ENCODE measurements at regions not wholly inside any gene's neighbourhood (a gene's known extent, or its start where the extent isn't known, plus 50 kb on each side); places are given as distances from the start of the nearest gene placed in this dataset.

- Histone ChIP-seq H2AFZ (ENCODE audit: low read depth, low read length) (no peak overlapping the region), H3K9me3 (replicated peaks; ENCODE audit: control insufficient read depth, insufficient read depth, low read length) (no peaks in the 10 kb centered on the region), H3K4me1 (ENCODE audit: control insufficient read depth, extremely low read depth, insufficient read depth, low read length) (no peaks in the 10 kb centered on the region), H3K4me2 (ENCODE audit: insufficient read depth, low read length) (no peak overlapping the region), H3K79me2 (ENCODE audit: control insufficient read depth, insufficient read depth, low read length) (no peaks in the 10 kb centered on the region), H4K20me1 (replicated peaks; ENCODE audit: control insufficient read depth, extremely low read depth, insufficient read depth, low read length) (no peaks in the 10 kb centered on the region), H3K9ac (replicated peaks; ENCODE audit: extremely low read depth, insufficient read depth, low read length) (no peak overlapping the region), H3K36me3 (ENCODE audit: control insufficient read depth in 2 of 2, extremely low read depth in 1 of 2, insufficient read depth in 2 of 2, low read length in 2 of 2) (no peaks in the 10 kb centered on the region), H3K27ac (ENCODE audit: insufficient read depth, low read depth, low read length) (no peak overlapping the region), H3K9me1 (replicated peaks; ENCODE audit: control insufficient read depth, extremely low read depth, insufficient read depth, low read length) (no peaks in the 10 kb centered on the region), H3K27me3 (ENCODE audit: control insufficient read depth in 2 of 2, insufficient read depth in 2 of 2, low read length in 2 of 2) (no peaks in the 10 kb centered on the region), H3K4me3 (replicated peaks in 1 of 3; ENCODE audit: insufficient read depth in 1 of 3, low read depth in 1 of 3, low read length in 3 of 3) (no peak overlapping the region)
- DNase-seq (ENCODE audit: low read depth, low spot score) (no peak), FAIRE-seq (no peak)
- TF ChIP-seq FOS (IDR thresholded peaks at IDR 0.05; ENCODE audit: borderline replicate concordance, insufficient read depth, low read length): no peak
- TF ChIP-seq JUN (IDR thresholded peaks at IDR 0.05; ENCODE audit: borderline replicate concordance, insufficient read depth, insufficient read length, low read depth): no peak
- TF ChIP-seq GATA2 (IDR thresholded peaks at IDR 0.05; ENCODE audit: insufficient read depth, insufficient read length, low read depth, low read length): no peak
- TF ChIP-seq MAX (IDR thresholded peaks at IDR 0.05; ENCODE audit: insufficient read depth, insufficient read length): no peak
- TF ChIP-seq, protein P1, sequence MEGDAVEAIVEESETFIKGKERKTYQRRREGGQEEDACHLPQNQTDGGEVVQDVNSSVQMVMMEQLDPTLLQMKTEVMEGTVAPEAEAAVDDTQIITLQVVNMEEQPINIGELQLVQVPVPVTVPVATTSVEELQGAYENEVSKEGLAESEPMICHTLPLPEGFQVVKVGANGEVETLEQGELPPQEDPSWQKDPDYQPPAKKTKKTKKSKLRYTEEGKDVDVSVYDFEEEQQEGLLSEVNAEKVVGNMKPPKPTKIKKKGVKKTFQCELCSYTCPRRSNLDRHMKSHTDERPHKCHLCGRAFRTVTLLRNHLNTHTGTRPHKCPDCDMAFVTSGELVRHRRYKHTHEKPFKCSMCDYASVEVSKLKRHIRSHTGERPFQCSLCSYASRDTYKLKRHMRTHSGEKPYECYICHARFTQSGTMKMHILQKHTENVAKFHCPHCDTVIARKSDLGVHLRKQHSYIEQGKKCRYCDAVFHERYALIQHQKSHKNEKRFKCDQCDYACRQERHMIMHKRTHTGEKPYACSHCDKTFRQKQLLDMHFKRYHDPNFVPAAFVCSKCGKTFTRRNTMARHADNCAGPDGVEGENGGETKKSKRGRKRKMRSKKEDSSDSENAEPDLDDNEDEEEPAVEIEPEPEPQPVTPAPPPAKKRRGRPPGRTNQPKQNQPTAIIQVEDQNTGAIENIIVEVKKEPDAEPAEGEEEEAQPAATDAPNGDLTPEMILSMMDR (IDR thresholded peaks at IDR 0.05; ENCODE audit: extremely low read depth in 1 of 2, insufficient read depth in 1 of 2, low read depth in 1 of 2, low read length in 2 of 2): no peak
- no peak for TF ChIP-seq EZH2 (IDR thresholded peaks at IDR 0.05; ENCODE audit: borderline replicate concordance, low read depth, low read length, severe bottlenecking)
- no peak for TF ChIP-seq POLR2AphosphoS5 (IDR thresholded peaks at IDR 0.05; ENCODE audit: insufficient read depth, low read depth, low read length)
- TF ChIP-seq POLR2A (IDR thresholded peaks at IDR 0.05; ENCODE audit: low read depth, low read length): no peak
- TF ChIP-seq MYC (IDR thresholded peaks at IDR 0.05; ENCODE audit: low read depth, low read length): no peak
- no TSS peak for BruUV-seq (replicated peaks)
- CTCF ChIA-PET: no interaction called here
- dilution Hi-C loops (cut with MboI; ENCODE audit: extremely low pct_ligation_motif_present, low sequenced_read_pairs) (no loop called here), intact Hi-C loops (cut with micrococcal nuclease) (no loop called here)
- POLR2A ChIA-PET: no interaction called here
Measured at GRCh38 chr3:4140921-4141320, 162.2 kb upstream of the SETMAR start.
